ENCODE measurements at regions not wholly inside any gene's neighbourhood (a gene's known extent, or its start where the extent isn't known, plus 50 kb on each side); places are given as distances from the start of the nearest gene placed in this dataset.
"Not testable (repeated sequence)": the region's sequence is repeated elsewhere in the genome, so short reads cannot be mapped to it uniquely, and the experiment has no call there.

- DNase-seq = no peak
Measured at GRCh38 chr2:37783545-37783944, 112.1 kb upstream of the CDC42EP3 start.

- no peak for DNase-seq
Measured at GRCh38 chr2:37784071-37784758, 112.8 kb upstream of the CDC42EP3 start.

GRCh38 chr2:37784759-37785149, 113.3 kb upstream of the CDC42EP3 start:
- no peak for DNase-seq

- no peak for DNase-seq
Measured at GRCh38 chr2:37786191-37786698, 114.8 kb upstream of the CDC42EP3 start.

GRCh38 chr2:37786854-37787253, 115.4 kb upstream of the CDC42EP3 start:
- no peak for DNase-seq

GRCh38 chr2:37788602-37789209, 117.3 kb upstream of the CDC42EP3 start:
- no peak for DNase-seq

GRCh38 chr2:37790019-37790418, 118.6 kb upstream of the CDC42EP3 start:
- DNase-seq = no peak

GRCh38 chr2:37790462-37790861, 119.0 kb upstream of the CDC42EP3 start:
- DNase-seq = no peak

GRCh38 chr2:37792366-37792765, 120.9 kb upstream of the CDC42EP3 start:
- DNase-seq = no peak

GRCh38 chr2:37793004-37793403, 121.6 kb upstream of the CDC42EP3 start:
- no peak for DNase-seq

GRCh38 chr2:37794717-37795116, 123.3 kb upstream of the CDC42EP3 start:
- DNase-seq = no peak

- no peak for DNase-seq
Measured at GRCh38 chr2:37795456-37795855, 124.0 kb upstream of the CDC42EP3 start.

- no peak for DNase-seq
Measured at GRCh38 chr2:37795938-37796337, 124.5 kb upstream of the CDC42EP3 start.

- no peak for DNase-seq
Measured at GRCh38 chr2:37796481-37796880, 125.0 kb upstream of the CDC42EP3 start.

- no peak for DNase-seq
Measured at GRCh38 chr2:37797081-37797480, 125.6 kb upstream of the CDC42EP3 start.

- DNase-seq = no peak
Measured at GRCh38 chr2:37798315-37799005, 126.6 kb upstream of the RMDN2 start.

- DNase-seq = no peak
Measured at GRCh38 chr2:37800176-37800858, 124.8 kb upstream of the RMDN2 start.

GRCh38 chr2:37802211-37802752, 122.8 kb upstream of the RMDN2 start:
- no peak for DNase-seq

GRCh38 chr2:37802899-37803379, 122.1 kb upstream of the RMDN2 start:
- no peak for DNase-seq

GRCh38 chr2:37806004-37806403, 119.1 kb upstream of the RMDN2 start:
- DNase-seq = not testable (repeated sequence)

GRCh38 chr2:37809525-37809924, 115.6 kb upstream of the RMDN2 start:
- DNase-seq = no peak

GRCh38 chr2:37809931-37810570, 115.0 kb upstream of the RMDN2 start:
- DNase-seq = no peak
